Spinal cord (tissue), 9 donors: ENCODE measurements at regions not wholly inside any gene's neighbourhood (a gene's known extent, or its start where the extent isn't known, plus 50 kb on each side); places are given as distances from the start of the nearest gene placed in this dataset.

Experiments used
- DNase-seq, 6 donors: peaks; one replicate each; pipeline versions ENCODE4 v3.0.0 to v3.0.0-alpha.2; 2013 to 2015; ENCODE audit warnings: low spot score in 6 of 6, low read depth in 4 of 6
- H3K27ac ChIP-seq: one replicate; pipeline ENCODE4 v1.5.1; 2013; ENCODE audit warnings: low read depth, low read length, control low read depth
- H3K27me3 ChIP-seq: one replicate; pipeline ENCODE4 v1.6.1; 2013; ENCODE audit warnings: low read length; ENCODE audit not compliant: control insufficient read depth, insufficient read depth
- H3K36me3 ChIP-seq: one replicate; pipeline ENCODE4 v1.6.1; 2013; ENCODE audit warnings: low read length; ENCODE audit not compliant: control insufficient read depth, insufficient read depth
- H3K4me1 ChIP-seq: one replicate; pipeline ENCODE4 v1.6.1; 2013; ENCODE audit warnings: low read length; ENCODE audit not compliant: control insufficient read depth, insufficient read depth
- H3K4me3 ChIP-seq: one replicate; pipeline ENCODE4 v1.5.1; 2013; ENCODE audit warnings: low read depth, low read length, control low read depth
- H3K9me3 ChIP-seq: one replicate; pipeline ENCODE4 v1.6.1; 2013; ENCODE audit warnings: low read length; ENCODE audit not compliant: control insufficient read depth, insufficient read depth
- WGBS: methylation state at CpG from one replicate; pipeline ENCODE4 v1.1.5; 2013; ENCODE audit warnings: missing lambda C conversion rate; ENCODE audit not compliant: insufficient coverage; 5-methylcytosine and 5-hydroxymethylcytosine counted together
- donor health status: healthy.

- Histone ChIP-seq H3K27ac (no peak overlapping the region), H3K36me3 (no peaks in the 10 kb centered on the region), H3K4me3 (no peak overlapping the region), H3K4me1 (no peaks in the 10 kb centered on the region), H3K27me3 (no peaks in the 10 kb centered on the region), H3K9me3 (no peaks in the 10 kb centered on the region)
- no CpG with 5 or more reads among the region's 5 CpGs for WGBS
- DNase-seq, result no peak
Observed at GRCh38 chr3:80519436-80519835, 751.6 kb upstream of the ROBO1 start.

- 92% methylated on average over 3 of the region's 3 CpGs for WGBS
- Histone ChIP-seq H3K4me1 (no peaks in the 10 kb centered on the region), H3K27ac (no peak overlapping the region), H3K27me3 (no peaks in the 10 kb centered on the region), H3K4me3 (no peak overlapping the region), H3K9me3 (no peaks in the 10 kb centered on the region), H3K36me3 (no peaks in the 10 kb centered on the region)
- DNase-seq, result no peak
Observed at GRCh38 chr3:80496452-80496851, 728.7 kb upstream of the ROBO1 start.

- Histone ChIP-seq H3K4me3 (no peak overlapping the region), H3K9me3 (no peaks in the 10 kb centered on the region), H3K27me3 (no peaks in the 10 kb centered on the region), H3K36me3 (no peaks in the 10 kb centered on the region), H3K27ac (no peak overlapping the region), H3K4me1 (no peaks in the 10 kb centered on the region)
- no peak for DNase-seq
Observed at GRCh38 chr3:80492162-80492561, 724.4 kb upstream of the ROBO1 start.

GRCh38 chr3:80472961-80473360 lies 705.2 kb upstream of the ROBO1 start:
- H3K4me3 ChIP-seq, result no peak overlapping the region
- H3K27ac ChIP-seq, result no peak overlapping the region
- no peaks in the 10 kb centered on the region for H3K27me3 ChIP-seq
- no peaks in the 10 kb centered on the region for H3K36me3 ChIP-seq
- H3K4me1 ChIP-seq, result no peaks in the 10 kb centered on the region
- WGBS, result 67% methylated on average over 1 of the region's 1 CpG
- H3K9me3 ChIP-seq, result no peaks in the 10 kb centered on the region
- no peak for DNase-seq

GRCh38 chr3:80472459-80472858 lies 704.7 kb upstream of the ROBO1 start:
- no peak overlapping the region for H3K27ac ChIP-seq
- no peaks in the 10 kb centered on the region for H3K9me3 ChIP-seq
- no peaks in the 10 kb centered on the region for H3K36me3 ChIP-seq
- H3K4me3 ChIP-seq, result no peak overlapping the region
- H3K4me1 ChIP-seq, result no peaks in the 10 kb centered on the region
- H3K27me3 ChIP-seq, result no peaks in the 10 kb centered on the region
- no peak for DNase-seq

GRCh38 chr3:80470433-80470832 lies 702.6 kb upstream of the ROBO1 start:
- Histone ChIP-seq H3K27me3 (no peaks in the 10 kb centered on the region), H3K4me1 (no peaks in the 10 kb centered on the region), H3K9me3 (no peaks in the 10 kb centered on the region), H3K27ac (no peak overlapping the region), H3K36me3 (no peaks in the 10 kb centered on the region), H3K4me3 (no peak overlapping the region)
- no CpG with 5 or more reads among the region's 2 CpGs for whole genome bisulfite sequencing
- no peak for DNase-seq

- WGBS, result no CpG with 5 or more reads among the region's 1 CpG
- Histone ChIP-seq H3K4me1 (no peaks in the 10 kb centered on the region), H3K27me3 (no peaks in the 10 kb centered on the region), H3K36me3 (no peaks in the 10 kb centered on the region), H3K9me3 (no peaks in the 10 kb centered on the region), H3K4me3 (no peak overlapping the region), H3K27ac (no peak overlapping the region)
- DNase-seq, result no peak
Observed at GRCh38 chr3:80465746-80466145, 697.9 kb upstream of the ROBO1 start.

- Histone ChIP-seq H3K36me3 (no peaks in the 10 kb centered on the region), H3K27ac (no peak overlapping the region), H3K4me1 (no peaks in the 10 kb centered on the region), H3K4me3 (no peak overlapping the region), H3K27me3 (no peaks in the 10 kb centered on the region), H3K9me3 (no peaks in the 10 kb centered on the region)
- no peak for DNase-seq
Observed at GRCh38 chr3:80451393-80451792, 683.6 kb upstream of the ROBO1 start.

- Histone ChIP-seq H3K9me3 (no peaks in the 10 kb centered on the region), H3K36me3 (no peaks in the 10 kb centered on the region), H3K27me3 (no peaks in the 10 kb centered on the region), H3K4me3 (no peak overlapping the region), H3K4me1 (no peaks in the 10 kb centered on the region), H3K27ac (no peak overlapping the region)
- no peak for DNase-seq
- 71% methylated on average over 1 of the region's 5 CpGs for whole genome bisulfite sequencing
Observed at GRCh38 chr3:80445641-80446040, 677.8 kb upstream of the ROBO1 start.

GRCh38 chr3:80445053-80445452 lies 677.3 kb upstream of the ROBO1 start:
- DNase-seq, result no peak
- no CpG with 5 or more reads among the region's 1 CpG for WGBS
- Histone ChIP-seq H3K36me3 (no peaks in the 10 kb centered on the region), H3K27ac (no peak overlapping the region), H3K27me3 (no peaks in the 10 kb centered on the region), H3K4me3 (no peak overlapping the region), H3K9me3 (no peaks in the 10 kb centered on the region), H3K4me1 (no peaks in the 10 kb centered on the region)

GRCh38 chr3:80439490-80439889 lies 671.7 kb upstream of the ROBO1 start:
- Histone ChIP-seq H3K36me3 (no peaks in the 10 kb centered on the region), H3K9me3 (no peaks in the 10 kb centered on the region), H3K27ac (no peak overlapping the region), H3K27me3 (no peaks in the 10 kb centered on the region), H3K4me3 (no peak overlapping the region), H3K4me1 (no peaks in the 10 kb centered on the region)
- no peak for DNase-seq
- 67% methylated on average over 2 of the region's 4 CpGs for WGBS
